ENCODE measurements at regions not wholly inside any gene's neighbourhood (a gene's known extent, or its start where the extent isn't known, plus 50 kb on each side); places are given as distances from the start of the nearest gene placed in this dataset.

GRCh38 chr7:41146429-41146828 is 556.5 kb downstream of the INHBA start:
- TF ChIP-seq CTCF (IDR thresholded peaks at IDR 0.05) (no peak), POLR2A (IDR thresholded peaks at IDR 0.05) (no peak)
